Adrenal gland (tissue), 5 donors: ENCODE measurements at regions not wholly inside any gene's neighbourhood (a gene's known extent, or its start where the extent isn't known, plus 50 kb on each side); places are given as distances from the start of the nearest gene placed in this dataset.

Experiments used
- POLR2A ChIP-seq, 2 donors: fragments of 450-650 bp; IDR thresholded peaks; one replicate each; pipeline ENCODE4 v1.6.1; 2017; ENCODE audit warnings: antibody characterized with exemption in 2 of 2, mild to moderate bottlenecking in 2 of 2, moderate library complexity in 1 of 2
- TF ChIP-seq, protein P1 (sequence below), 6 experiments: fragments of 450-650 bp in 4 of 6; fragments of 200-600 bp in 2 of 6; sonication (generic) in 1 of 6; IDR thresholded peaks; 1 replicate in 5 of 6; 2 replicates in 1 of 6; pipeline versions ENCODE4 v1.5.1 to v1.8.0; 2016 to 2021; ENCODE audit warnings: antibody characterized with exemption in 6 of 6, mild to moderate bottlenecking in 2 of 6, moderate library complexity in 1 of 6
- donor health status: DM: no; HTN: no; CAD: no.

DNA sequence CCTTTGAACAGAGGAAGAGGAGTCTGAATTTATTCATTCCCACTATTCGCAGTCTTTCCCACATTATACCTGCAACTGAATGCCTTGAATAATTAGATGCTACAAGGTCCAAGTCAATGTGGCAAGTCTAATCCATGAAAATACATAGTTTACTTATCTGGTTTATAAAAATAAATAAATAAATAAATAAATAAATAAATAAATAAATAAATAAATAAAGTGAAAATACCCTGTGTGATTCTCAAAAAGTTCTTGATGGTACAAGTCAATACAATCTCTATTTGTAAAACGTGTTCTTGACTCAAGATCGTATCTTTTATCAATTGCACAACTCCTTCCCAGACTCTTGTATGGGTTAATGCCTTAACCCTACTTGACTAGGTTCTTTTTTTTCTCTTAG is 417.7 kb downstream of the ZWINT start:
- TF ChIP-seq POLR2A (IDR thresholded peaks at IDR 0.05): no peak
- TF ChIP-seq, protein P1, sequence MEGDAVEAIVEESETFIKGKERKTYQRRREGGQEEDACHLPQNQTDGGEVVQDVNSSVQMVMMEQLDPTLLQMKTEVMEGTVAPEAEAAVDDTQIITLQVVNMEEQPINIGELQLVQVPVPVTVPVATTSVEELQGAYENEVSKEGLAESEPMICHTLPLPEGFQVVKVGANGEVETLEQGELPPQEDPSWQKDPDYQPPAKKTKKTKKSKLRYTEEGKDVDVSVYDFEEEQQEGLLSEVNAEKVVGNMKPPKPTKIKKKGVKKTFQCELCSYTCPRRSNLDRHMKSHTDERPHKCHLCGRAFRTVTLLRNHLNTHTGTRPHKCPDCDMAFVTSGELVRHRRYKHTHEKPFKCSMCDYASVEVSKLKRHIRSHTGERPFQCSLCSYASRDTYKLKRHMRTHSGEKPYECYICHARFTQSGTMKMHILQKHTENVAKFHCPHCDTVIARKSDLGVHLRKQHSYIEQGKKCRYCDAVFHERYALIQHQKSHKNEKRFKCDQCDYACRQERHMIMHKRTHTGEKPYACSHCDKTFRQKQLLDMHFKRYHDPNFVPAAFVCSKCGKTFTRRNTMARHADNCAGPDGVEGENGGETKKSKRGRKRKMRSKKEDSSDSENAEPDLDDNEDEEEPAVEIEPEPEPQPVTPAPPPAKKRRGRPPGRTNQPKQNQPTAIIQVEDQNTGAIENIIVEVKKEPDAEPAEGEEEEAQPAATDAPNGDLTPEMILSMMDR (IDR thresholded peaks at IDR 0.05): no peak
